D341Med (cell line): ENCODE measurements at regions not wholly inside any gene's neighbourhood (a gene's known extent, or its start where the extent isn't known, plus 50 kb on each side); places are given as distances from the start of the nearest gene placed in this dataset.

Source experiments
- DNase-seq: peaks from one replicate; pipeline ENCODE4 v3.0.0; 2012; ENCODE audit warnings: low spot score

GRCh38 chr3:43994657-43995546 is 246.8 kb upstream of the TOPAZ1 start:
- peak; percentile 73 for DNase-seq

DNA sequence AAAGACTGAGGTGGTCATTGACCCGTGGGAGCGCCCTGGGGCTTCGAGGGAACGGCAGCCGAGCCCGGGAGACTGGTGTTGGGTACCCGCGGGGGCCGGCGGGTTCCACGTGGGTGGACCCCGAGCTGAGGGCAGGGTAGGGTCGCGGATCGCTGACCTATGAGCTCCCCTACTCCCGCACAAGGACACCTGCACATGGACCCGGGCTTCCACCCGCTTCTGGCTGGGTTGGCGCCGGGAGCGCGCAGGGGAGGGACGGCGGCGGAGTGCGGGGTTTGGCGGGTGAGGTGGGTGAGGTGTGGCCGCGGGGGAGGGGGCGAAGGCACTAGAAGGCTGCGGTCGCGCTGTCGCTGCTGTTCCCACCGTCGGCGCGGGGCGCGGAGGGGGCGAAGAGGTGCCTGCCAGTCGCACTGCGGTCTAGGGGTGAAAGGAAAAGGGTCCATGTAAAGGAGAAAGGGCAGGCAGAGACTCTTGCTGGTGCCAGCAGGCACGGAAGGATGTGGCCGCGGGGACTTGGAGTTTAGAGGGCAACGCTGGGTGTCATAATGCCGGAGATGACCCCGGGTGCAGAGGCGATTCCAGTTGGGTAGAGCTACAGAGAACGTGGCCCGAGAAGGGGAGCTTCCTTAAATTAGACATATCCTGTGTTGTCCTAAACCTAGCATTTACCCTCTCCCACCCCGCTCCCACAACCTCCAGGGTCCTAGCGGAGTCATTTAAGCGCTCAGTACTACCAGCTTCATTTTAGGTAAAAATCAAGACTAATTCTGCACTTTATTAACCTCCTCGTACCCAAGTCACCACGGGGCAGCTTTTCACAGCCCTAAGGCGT is 245.9 kb upstream of the TOPAZ1 start:
- peak; percentile 64 for DNase-seq

- DNase-seq, result peak; percentile 73
These were observed 245.0 kb upstream of the TOPAZ1 start for GRCh38 chr3:43996379-43997301.

- no peak for DNase-seq
These were observed 244.4 kb upstream of the TOPAZ1 start for GRCh38 chr3:43997316-43997715.

DNA sequence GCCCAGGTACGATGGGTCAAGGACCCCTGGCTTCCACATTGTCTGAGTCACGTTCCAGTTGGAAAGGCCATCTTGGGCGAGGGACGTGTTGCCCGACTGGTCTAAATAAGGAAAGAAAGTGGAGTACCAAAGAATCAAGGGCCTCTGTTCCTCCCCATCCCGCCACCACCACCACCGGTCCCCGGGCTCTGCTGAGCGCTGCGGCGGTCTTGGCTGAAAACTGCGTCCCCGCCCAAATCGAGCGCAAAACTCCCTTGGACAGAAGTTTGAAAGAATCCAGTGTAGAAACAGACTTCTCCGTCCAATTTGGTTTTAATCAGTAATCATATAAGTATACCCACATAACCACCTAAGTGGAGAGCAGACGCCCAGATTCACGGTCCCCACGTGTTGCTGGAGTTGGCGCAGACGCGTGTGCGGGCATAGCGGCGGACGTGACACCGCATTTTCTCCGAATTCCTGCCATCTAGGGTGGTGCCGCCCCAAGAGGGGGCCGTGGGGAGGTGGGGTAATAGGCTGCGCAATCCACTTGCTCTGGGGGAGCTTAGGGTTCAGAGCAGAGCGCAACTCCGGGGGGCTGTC is 243.8 kb upstream of the TOPAZ1 start:
- DNase-seq, result no peak

DNA sequence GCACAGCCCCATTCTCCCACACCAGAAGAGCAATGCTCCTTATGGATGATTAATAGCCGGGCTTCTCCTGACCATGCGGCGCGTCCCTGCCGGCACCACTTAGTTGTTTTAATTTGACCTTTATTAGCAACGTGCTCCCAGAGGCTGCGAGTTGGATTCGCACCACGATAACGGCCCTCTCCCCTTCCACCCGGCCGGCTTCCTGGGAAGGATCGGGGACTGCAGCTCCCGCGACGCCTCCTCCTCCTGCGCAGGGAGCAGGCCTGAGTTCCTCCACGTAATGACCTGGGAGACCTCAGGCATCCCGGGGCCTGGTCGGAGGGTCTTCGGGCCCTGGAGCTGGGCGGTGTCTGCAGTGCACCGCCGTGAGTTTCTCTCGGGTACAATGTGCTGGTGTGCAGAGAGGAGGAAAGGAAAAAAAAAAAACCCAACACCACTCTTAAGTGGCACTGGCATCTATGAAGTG is 243.3 kb upstream of the TOPAZ1 start:
- DNase-seq, result no peak

DNA sequence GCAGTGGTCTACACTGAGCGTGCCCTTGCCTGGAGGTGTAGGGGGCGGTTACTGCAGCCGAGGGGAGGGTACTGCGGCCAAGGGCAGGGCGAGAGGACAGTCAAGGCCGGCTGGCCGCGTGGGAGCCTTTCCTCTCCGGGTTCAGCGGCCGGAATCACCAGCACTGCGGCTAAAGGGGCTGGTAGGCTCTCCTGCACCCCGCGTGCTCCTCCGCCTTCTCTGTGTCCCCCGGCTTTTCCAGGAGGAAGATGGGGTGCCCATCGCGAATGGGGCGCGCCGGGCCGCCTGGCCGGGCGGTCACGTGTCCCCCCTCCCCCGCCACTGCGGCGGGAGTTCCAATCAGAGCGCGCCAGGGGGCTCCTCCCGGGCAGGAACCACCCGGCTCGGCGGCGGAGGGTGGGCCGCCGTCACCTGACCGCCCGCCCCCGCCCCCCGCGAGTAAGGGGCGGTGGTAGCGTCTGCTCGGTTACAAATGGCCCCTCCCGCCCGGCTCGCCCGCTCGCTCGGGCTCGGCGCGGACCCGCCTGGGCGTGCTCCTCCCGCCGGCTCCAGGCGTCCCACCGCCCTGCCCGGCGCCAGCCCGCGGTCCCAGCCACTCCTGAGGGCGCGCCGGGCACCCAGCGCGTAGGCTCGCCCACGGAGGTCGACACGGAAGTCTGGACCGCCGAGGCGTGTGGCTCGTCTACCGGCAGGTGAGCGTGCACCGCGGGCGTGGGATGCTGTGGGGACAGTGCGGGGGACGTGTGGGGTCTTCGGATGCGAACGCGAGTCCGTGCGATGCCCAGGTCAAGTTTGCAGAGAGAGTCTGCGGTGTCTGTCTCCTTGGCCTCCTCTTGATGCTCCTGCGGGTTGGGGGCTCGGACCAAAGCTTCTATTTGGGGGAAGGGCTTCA is 242.6 kb upstream of the TOPAZ1 start:
- peak; percentile 80 for DNase-seq

GRCh38 chr3:43999728-44000319 is 241.9 kb upstream of the TOPAZ1 start:
- DNase-seq, result no peak

- DNase-seq, result no peak
These were observed 241.1 kb upstream of the TOPAZ1 start for GRCh38 chr3:44000586-44000985.

DNA sequence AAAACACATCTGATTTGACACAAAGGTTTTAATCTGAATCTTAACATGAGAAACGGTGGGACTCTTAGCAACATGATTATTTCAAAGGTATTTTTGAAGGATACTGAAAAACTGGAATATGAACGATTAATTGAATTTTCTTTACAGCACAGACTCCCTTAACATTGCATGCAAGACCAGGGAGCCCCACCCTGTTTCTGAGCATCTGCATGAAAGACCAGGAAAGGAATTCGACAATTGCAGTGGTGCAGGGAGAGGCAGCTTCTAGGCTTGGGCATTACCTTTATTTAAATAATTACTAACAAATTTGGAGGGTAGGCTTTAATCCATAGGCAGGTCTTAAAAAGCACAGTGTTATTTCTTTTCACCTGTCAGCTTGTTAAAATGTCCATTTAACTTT is 240.6 kb upstream of the TOPAZ1 start:
- DNase-seq, result no peak

GRCh38 chr3:44003801-44004200 is 237.9 kb upstream of the TOPAZ1 start:
- DNase-seq, result no peak

DNA sequence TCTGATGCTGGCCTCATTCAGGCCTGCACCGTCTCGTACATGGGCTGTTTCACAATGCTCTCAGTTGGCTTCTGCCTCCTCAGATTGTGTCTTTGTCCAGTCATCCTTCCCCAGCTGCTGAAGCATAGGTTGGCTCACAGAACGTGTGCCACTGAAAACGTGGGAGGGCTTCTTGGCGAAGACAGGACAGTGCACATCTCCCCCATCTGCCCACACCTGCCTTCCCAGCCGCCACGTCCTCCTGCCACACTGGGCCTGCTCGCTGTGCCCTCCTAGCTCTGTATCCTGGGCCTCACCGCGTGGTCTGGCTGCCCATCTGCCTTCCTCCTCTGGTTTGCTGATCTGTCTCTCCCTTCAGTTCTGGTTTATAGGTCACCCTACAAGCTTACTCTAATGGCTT is 230.0 kb upstream of the TOPAZ1 start:
- DNase-seq, result no peak

DNA sequence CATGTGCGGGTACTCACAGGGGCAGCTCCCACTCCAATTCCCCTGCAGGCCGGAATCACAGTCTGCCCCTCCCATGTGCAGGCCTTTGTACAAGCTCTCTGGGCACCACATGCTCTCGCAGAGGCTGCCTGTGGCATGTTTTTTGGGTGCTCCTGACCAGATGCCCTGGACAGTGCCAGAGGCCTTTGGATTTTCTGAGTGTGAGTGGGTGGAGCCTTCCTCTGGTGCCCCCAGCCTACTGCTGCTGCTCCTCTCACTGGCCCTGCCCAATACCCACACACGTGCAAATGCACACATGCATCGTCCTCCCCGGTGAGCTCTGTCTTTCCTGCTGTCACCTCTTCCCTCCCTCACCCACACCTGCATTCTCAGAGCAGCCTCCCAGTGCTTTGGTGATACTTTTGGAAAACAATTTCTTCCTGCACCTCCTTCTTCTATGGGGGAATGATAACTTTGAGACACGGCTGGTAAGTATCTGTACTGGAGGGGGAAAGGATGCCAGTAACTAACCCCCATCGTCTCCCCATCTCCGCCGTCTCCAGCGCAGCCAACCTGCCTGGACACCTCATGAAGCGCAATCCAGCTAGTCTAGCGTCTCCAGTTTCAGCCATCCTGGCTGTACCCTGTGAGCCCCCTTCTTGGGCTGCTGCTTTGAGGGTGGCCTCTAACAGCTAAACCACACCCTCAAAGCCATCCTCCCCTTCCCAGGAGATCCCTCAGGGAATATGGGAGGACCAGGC is 229.4 kb upstream of the TOPAZ1 start:
- no peak for DNase-seq

DNA sequence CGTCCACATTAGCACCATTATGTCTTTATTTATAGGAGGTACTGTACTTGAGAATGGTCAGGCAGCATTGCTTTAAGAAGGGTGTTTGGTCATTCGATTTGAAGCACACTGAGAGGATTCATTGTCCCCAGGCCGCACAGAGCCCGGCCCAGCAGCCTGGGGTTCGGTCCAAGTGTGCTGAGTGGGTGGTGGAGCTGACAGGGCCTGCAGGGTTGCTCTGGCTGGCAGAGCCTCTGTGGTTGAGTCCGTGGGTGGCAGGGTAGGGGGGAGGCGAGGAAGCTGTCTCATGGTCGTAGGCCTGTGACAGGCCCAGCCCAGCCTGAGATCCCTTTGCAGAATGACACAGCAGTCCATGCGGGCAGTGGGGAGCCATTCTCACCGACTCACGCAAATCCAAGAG is 227.7 kb upstream of the TOPAZ1 start:
- DNase-seq, result no peak

GRCh38 chr3:44015170-44015569 is 226.5 kb upstream of the TOPAZ1 start:
- no peak for DNase-seq

DNA sequence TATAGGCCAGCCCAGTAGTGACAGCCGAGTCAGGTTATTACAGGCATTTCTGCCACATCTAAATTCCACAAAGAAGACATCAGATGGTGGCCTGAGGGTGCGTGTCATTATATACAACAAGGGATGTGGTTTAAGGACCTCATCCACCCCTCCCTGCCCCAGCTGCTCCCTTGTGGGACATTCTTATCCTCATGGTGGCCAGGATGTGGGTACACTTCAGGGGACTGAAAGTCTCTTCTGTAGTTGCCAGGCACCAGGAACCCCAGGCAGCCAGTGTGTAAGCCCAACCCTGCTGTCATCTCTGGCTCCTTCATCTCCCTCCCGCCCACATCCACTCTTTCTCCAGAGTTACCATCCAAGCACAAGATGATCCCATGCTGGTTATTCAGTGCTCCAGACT is 224.9 kb upstream of the TOPAZ1 start:
- DNase-seq, result no peak

DNA sequence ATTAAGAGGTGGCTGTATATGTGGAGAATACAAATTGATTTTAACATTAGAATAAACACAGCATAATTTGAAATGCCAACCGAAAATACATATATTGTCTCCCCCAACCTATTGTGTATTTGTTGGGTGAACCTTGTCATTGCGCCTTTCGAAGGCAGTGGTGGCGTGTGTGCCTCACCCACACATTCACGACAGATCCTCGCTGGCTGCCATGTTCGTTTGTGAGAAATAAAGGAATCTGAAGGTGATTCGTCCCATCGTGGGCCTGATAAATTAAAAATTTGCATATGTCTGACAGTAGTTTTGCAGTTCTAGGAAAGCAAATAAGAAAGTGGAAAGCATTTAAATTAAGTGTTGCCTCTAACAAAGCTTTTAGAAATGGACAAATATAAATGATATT is 222.8 kb upstream of the TOPAZ1 start:
- no peak for DNase-seq

DNA sequence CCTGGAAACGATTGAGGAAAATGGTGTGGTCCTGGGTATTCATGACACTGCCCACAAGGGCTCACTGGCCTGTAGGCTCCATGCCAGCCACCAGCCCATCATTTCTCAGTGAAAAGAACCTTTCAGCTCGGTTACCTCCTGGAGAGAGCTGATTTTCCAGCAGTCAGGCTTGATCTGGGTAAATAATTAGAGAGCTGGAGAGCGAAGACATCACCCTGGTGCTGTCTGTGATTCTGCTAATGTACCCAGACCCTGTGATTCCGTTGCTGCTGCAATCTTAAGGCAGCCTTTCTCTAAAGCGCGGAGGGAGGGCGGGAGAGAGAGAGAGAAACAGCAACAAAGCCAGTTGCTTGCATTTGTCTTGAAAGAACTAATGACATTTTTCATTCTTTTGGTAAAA is 221.9 kb upstream of the TOPAZ1 start:
- no peak for DNase-seq

- DNase-seq, result no peak
These were observed 221.5 kb upstream of the TOPAZ1 start for GRCh38 chr3:44020143-44020542.
